ENCODE measurements at regions not wholly inside any gene's neighbourhood (a gene's known extent, or its start where the extent isn't known, plus 50 kb on each side); places are given as distances from the start of the nearest gene placed in this dataset.

- no peak for DNase-seq (ENCODE audit: low spot score)
Observed at GRCh38 chr9:80619356-80619755, 1047.6 kb downstream of the TLE4 start.

GRCh38 chr9:80615964-80616363 lies 1044.2 kb downstream of the TLE4 start:
- no peak for DNase-seq (ENCODE audit: low spot score)

GRCh38 chr9:80605793-80606192 lies 1034.0 kb downstream of the TLE4 start:
- no peak for DNase-seq (ENCODE audit: low spot score)

- peak; percentile 42 for DNase-seq (ENCODE audit: low spot score)
Observed at GRCh38 chr9:80605129-80605528, 1033.4 kb downstream of the TLE4 start.

GRCh38 chr9:80602291-80602690 lies 1030.5 kb downstream of the TLE4 start:
- no peak for DNase-seq (ENCODE audit: low spot score)

- DNase-seq (ENCODE audit: low spot score): no peak
Observed at GRCh38 chr9:80596579-80596978, 1024.8 kb downstream of the TLE4 start.

- DNase-seq (ENCODE audit: low spot score): no peak
Observed at GRCh38 chr9:80595192-80595591, 1023.4 kb downstream of the TLE4 start.

- no peak for DNase-seq (ENCODE audit: low spot score)
Observed at GRCh38 chr9:80592413-80592812, 1020.6 kb downstream of the TLE4 start.

- DNase-seq (ENCODE audit: low spot score): no peak
Observed at GRCh38 chr9:80586786-80587330, 1015.1 kb downstream of the TLE4 start.

GRCh38 chr9:80571953-80572352 lies 1000.2 kb downstream of the TLE4 start:
- DNase-seq (ENCODE audit: low spot score): no peak

GRCh38 chr9:80569236-80569635 lies 997.5 kb downstream of the TLE4 start:
- DNase-seq (ENCODE audit: low spot score): no peak

- no peak for DNase-seq (ENCODE audit: low spot score)
Observed at GRCh38 chr9:80561526-80561925, 989.8 kb downstream of the TLE4 start.

- DNase-seq (ENCODE audit: low spot score): no peak
Observed at GRCh38 chr9:80560976-80561375, 989.2 kb downstream of the TLE4 start.

- DNase-seq (ENCODE audit: low spot score): no peak
Observed at GRCh38 chr9:80557256-80557655, 985.5 kb downstream of the TLE4 start.

- DNase-seq (ENCODE audit: low spot score): no peak
Observed at GRCh38 chr9:80556631-80557030, 984.9 kb downstream of the TLE4 start.

- no peak for DNase-seq (ENCODE audit: low spot score)
Observed at GRCh38 chr9:80555782-80556325, 984.1 kb downstream of the TLE4 start.

GRCh38 chr9:80554856-80555255 lies 983.1 kb downstream of the TLE4 start:
- no peak for DNase-seq (ENCODE audit: low spot score)

- DNase-seq (ENCODE audit: low spot score): no peak
Observed at GRCh38 chr9:80554301-80554700, 982.5 kb downstream of the TLE4 start.

- DNase-seq (ENCODE audit: low spot score): no peak
Observed at GRCh38 chr9:80552931-80553330, 981.2 kb downstream of the TLE4 start.

GRCh38 chr9:80550181-80550580 lies 978.4 kb downstream of the TLE4 start:
- peak; percentile 2 for DNase-seq (ENCODE audit: low spot score)

GRCh38 chr9:80547613-80548012 lies 975.8 kb downstream of the TLE4 start:
- DNase-seq (ENCODE audit: low spot score): no peak

- no peak for DNase-seq (ENCODE audit: low spot score)
Observed at GRCh38 chr9:80540387-80540786, 968.6 kb downstream of the TLE4 start.

- DNase-seq (ENCODE audit: low spot score): no peak
Observed at GRCh38 chr9:80538976-80539375, 967.2 kb downstream of the TLE4 start.

GRCh38 chr9:80522465-80522864 lies 950.7 kb downstream of the TLE4 start:
- DNase-seq (ENCODE audit: low spot score): no peak

Measured in AG08395 (cell line).